Keratinocyte (primary cell): ENCODE measurements at regions not wholly inside any gene's neighbourhood (a gene's known extent, or its start where the extent isn't known, plus 50 kb on each side); places are given as distances from the start of the nearest gene placed in this dataset.

Source experiments
- CTCF ChIP-seq, 3 experiments: IDR thresholded peaks in 1 of 3; conservative IDR thresholded peaks in 1 of 3; optimal IDR thresholded peaks in 1 of 3; 2 replicates in 2 of 3; 3 replicates in 1 of 3; pipeline versions ENCODE3 to v1.5.1; 2011; ENCODE audit warnings: low read length in 3 of 3, mild to moderate bottlenecking in 3 of 3, moderate library complexity in 2 of 3, control low read depth in 1 of 3, inconsistent platforms in 1 of 3; ENCODE audit not compliant: insufficient read depth in 2 of 3; ENCODE audit errors: extremely low read depth in 1 of 3
- EZH2 ChIP-seq: IDR thresholded peaks from one replicate; pipeline ENCODE4 v1.6.1; 2012; ENCODE audit warnings: inconsistent platforms, mild to moderate bottlenecking, low read length, moderate library complexity

GRCh38 chr2:824954-825353 is 125.7 kb upstream of the SNTG2 start:
- TF ChIP-seq CTCF (optimal IDR thresholded peaks at IDR 0.05 in 1 of 3, IDR thresholded peaks at IDR 0.05 in 1 of 3, conservative IDR thresholded peaks at IDR 0.05 in 1 of 3; ENCODE audit: extremely low read depth in 1 of 3, insufficient read depth in 2 of 3, low read length in 3 of 3) = no peak
- no peak for TF ChIP-seq EZH2
